WTC11 (cell line): ENCODE measurements at regions not wholly inside any gene's neighbourhood (a gene's known extent, or its start where the extent isn't known, plus 50 kb on each side); places are given as distances from the start of the nearest gene placed in this dataset.

Source experiments
- CTCF ChIP-seq: fragments of 200-600 bp; IDR thresholded peaks from 2 replicates; pipeline ENCODE4 v1.8.0; 2022; ENCODE audit warnings: antibody characterized with exemption
- ZMAT4 ChIP-seq: fragments of 250-450 bp; sonication (Bioruptor Pico); IDR thresholded peaks from 2 replicates; pipeline ENCODE4 v1.9.0; 2021; ENCODE audit warnings: mild to moderate bottlenecking

- TF ChIP-seq CTCF (no peak), ZMAT4 (no peak)
These were observed 138.9 kb upstream of the COBL start for GRCh38 chr7:51455513-51455912.
